ENCODE measurements at regions not wholly inside any gene's neighbourhood (a gene's known extent, or its start where the extent isn't known, plus 50 kb on each side); places are given as distances from the start of the nearest gene placed in this dataset.
"Not testable (repeated sequence)": the region's sequence is repeated elsewhere in the genome, so short reads cannot be mapped to it uniquely, and the experiment has no call there.

DNA sequence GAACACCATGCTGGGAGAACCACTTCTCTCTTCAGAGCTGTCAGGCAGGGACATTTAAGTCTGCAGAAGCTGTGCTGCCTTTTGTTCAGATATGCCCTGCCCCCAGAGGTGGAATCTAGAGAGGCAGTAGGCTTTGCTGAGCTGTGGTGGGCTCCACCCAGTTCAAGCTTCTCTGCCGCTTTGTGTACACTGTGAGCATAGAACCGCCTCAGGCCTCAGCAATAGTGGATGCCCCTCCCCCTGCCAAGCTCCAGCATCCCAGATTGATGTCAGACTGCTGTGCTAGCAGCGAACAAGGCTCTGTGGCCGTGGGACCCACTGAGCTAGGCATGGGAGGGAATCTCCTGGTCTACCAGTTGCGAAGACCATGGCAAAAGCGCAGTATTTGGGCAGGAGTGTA, 121.6 kb downstream of the NFKBIZ start:
- no peak overlapping the region for H3K27ac Mint-ChIP-seq
- H3K36me3 Mint-ChIP-seq = peaks cover 3% of the 10 kb centered on the region
- H3K4me3 Mint-ChIP-seq = no peak overlapping the region
- H3K27me3 Mint-ChIP-seq = no peaks in the 10 kb centered on the region
- H3K4me1 Mint-ChIP-seq (ENCODE audit: low read depth) = peaks cover 12% of the 10 kb centered on the region
- H3K9me3 Mint-ChIP-seq (ENCODE audit: low read depth) = peaks cover 4% of the 10 kb centered on the region

DNA sequence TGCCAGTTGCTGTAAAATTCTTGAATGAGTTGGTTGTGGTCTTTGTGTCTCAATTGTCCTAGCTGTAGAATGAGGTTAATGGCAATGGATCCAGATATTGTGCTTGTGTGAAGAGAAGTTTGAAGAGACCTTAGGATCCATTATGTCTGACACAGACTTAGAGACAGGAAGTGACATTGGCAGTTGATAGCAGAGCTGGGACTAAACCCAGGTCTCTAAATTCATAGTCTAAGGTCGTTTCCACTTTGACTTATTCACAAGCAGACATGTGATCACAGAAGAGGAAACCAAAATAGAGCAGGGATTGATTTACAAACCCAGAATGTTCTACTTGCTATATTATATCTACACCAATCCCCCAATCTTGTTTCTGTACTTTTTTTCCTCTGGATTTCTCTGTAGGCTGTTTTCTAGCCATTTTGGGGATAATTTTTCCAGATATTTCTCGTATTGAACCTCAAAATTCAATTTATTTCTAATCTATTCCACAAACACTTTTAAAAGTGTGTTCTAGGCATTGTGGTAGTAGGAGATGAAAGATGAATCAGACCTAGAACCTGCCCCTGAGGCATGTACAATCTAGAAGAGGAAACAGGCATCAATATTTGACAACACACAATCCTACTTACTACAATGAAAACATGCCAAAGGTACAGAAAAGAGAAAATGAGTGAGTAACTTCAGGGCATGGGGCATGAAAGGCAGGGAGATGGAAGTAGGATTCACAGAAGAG, 123.3 kb downstream of the NFKBIZ start:
- Mint-ChIP-seq H3K9me3 (ENCODE audit: low read depth) (peaks cover 4% of the 10 kb centered on the region), H3K27me3 (no peaks in the 10 kb centered on the region), H3K27ac (no peak overlapping the region), H3K4me1 (ENCODE audit: low read depth) (peaks cover 12% of the 10 kb centered on the region), H3K36me3 (peaks cover 3% of the 10 kb centered on the region), H3K4me3 (no peak overlapping the region)

DNA sequence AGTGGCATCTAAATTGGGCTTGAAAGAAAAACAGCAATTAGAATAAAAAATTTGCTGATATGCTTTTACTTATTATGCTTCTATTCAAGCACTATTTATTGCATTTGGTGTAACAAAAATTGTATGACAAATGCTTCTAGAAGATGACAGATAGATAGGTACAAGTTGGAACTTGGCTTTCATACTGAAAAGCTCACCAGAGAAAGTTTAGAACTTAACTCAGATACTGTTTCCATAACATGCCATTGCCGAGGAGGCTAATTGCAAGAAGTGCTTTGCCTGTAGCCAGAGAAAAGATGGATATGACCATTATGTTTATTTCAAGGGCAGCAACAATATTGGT, 123.8 kb downstream of the NFKBIZ start:
- no peaks in the 10 kb centered on the region for H3K27me3 Mint-ChIP-seq
- H3K4me1 Mint-ChIP-seq (ENCODE audit: low read depth) = peaks cover 12% of the 10 kb centered on the region
- peaks cover 4% of the 10 kb centered on the region for H3K9me3 Mint-ChIP-seq (ENCODE audit: low read depth)
- H3K27ac Mint-ChIP-seq = no peak overlapping the region
- H3K4me3 Mint-ChIP-seq = no peak overlapping the region
- peaks cover 3% of the 10 kb centered on the region for H3K36me3 Mint-ChIP-seq

DNA sequence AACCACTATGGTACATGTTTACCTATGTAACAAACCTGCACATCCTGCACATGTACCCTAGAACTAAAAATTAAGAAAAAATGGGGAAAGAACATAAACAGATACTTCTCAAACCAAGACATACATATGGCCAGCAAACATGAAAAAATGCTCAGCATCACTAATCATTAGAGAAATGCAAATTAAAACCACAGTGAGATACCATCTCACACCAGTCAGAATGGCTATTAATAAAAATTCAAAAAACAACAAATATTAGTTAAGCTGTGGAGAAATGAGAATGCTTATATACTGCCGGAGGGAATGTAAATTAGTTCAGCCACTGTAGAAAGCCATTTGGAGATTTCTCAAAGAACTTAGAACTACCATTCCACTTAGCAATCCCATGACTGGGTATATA, 126.1 kb downstream of the NFKBIZ start:
- not testable (repeated sequence) for H3K27ac Mint-ChIP-seq; H3K9me3 Mint-ChIP-seq (ENCODE audit: low read depth); H3K4me3 Mint-ChIP-seq; H3K27me3 Mint-ChIP-seq; H3K36me3 Mint-ChIP-seq
- H3K4me1 Mint-ChIP-seq (ENCODE audit: low read depth) = peaks cover 12% of the 10 kb centered on the region

DNA sequence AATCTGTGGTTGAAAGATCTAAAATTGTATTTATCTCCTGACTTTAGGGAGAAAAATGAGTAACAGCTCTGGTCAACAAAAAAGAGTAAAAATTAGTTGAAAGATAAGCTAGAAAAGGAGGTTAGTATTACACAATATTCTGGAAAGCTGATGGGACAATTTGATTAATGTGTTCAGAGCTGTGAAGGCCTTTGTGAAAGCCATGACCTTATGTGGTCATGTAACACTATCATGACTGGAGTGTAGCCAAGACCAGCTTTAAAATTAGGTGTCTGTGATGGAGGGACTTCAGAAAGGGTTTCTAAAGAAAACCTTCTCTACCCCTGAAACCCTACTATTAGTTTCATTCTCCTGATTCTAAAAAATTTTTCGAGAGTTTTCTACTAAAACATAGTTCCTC, 127.2 kb downstream of the NFKBIZ start:
- Mint-ChIP-seq H3K9me3 (ENCODE audit: low read depth) (no peaks in the 10 kb centered on the region), H3K4me1 (ENCODE audit: low read depth) (peaks cover 12% of the 10 kb centered on the region), H3K36me3 (peaks cover 3% of the 10 kb centered on the region), H3K27ac (no peak overlapping the region), H3K27me3 (no peaks in the 10 kb centered on the region), H3K4me3 (no peak overlapping the region)

DNA sequence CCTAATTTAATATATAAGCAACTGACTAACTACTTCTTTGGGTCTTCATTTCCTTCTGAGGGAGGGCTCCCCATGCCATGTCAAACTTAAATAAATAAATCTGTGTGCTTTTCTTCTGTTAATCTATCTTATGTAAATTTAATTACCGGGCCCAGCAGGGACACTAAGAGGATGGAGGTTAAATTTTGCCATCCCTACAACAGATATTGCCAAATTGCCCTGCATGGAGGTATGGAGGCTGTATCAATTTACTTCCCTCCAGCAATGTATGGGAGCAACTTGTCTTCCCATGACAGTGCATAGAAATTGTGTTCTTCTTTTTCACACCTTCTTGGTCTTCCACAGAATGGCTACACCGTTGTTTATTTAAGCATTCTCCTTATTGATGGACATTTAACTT, 129.0 kb downstream of the NFKBIZ start:
- no peaks in the 10 kb centered on the region for H3K9me3 Mint-ChIP-seq (ENCODE audit: low read depth)
- peaks cover 5% of the 10 kb centered on the region for H3K36me3 Mint-ChIP-seq
- peaks cover 1% of the 10 kb centered on the region for H3K27me3 Mint-ChIP-seq
- no peak overlapping the region for H3K4me3 Mint-ChIP-seq
- H3K4me1 Mint-ChIP-seq (ENCODE audit: low read depth) = peaks cover 2% of the 10 kb centered on the region
- H3K27ac Mint-ChIP-seq = no peak overlapping the region

DNA sequence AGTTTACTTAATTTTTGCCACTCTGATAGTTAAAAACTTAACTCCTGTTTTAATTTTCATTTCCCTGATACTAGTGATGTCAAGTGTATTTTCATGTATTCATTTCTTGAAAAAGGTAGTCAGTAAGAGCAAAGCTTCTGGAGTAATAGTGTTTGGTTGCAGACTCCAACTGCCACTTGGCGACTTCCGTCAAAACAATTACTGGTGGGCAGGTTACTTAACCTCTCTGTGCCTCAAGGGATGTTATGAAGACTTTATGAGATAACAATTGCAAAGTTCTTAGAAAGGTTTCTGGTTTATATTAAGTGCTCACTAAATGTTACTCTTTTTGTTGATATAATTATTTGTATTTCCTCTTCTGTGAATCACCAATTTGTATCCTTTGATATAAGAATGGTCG, 129.7 kb downstream of the NFKBIZ start:
- Mint-ChIP-seq H3K27me3 (peaks cover 1% of the 10 kb centered on the region), H3K36me3 (peaks cover 5% of the 10 kb centered on the region), H3K4me3 (no peak overlapping the region), H3K4me1 (ENCODE audit: low read depth) (peaks cover 2% of the 10 kb centered on the region), H3K9me3 (ENCODE audit: low read depth) (no peaks in the 10 kb centered on the region), H3K27ac (no peak overlapping the region)

DNA sequence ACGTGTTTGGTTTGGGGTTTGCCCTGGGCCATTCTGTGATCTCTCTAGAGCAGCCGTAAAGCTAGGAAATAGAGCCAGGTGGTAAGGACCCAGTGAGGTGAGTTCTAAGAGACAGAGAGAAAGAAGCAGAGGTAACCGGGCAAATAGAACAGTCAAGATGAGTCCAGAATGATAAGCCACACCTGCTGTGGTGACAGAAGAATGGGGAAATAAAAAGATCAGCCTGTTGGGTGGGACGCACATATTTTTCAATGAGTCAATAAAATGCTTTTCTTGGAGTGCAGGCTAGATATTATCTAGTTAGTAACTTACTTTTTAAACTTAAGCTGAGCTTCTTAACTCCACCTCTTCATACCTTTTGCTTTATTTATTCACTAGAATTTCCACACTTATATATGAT, 135.0 kb downstream of the NFKBIZ start:
- H3K4me3 Mint-ChIP-seq = no peak overlapping the region
- H3K27me3 Mint-ChIP-seq = peaks cover 1% of the 10 kb centered on the region
- H3K36me3 Mint-ChIP-seq = peaks cover 5% of the 10 kb centered on the region
- no peaks in the 10 kb centered on the region for H3K9me3 Mint-ChIP-seq (ENCODE audit: low read depth)
- peaks cover 10% of the 10 kb centered on the region for H3K4me1 Mint-ChIP-seq (ENCODE audit: low read depth)
- H3K27ac Mint-ChIP-seq = no peak overlapping the region

DNA sequence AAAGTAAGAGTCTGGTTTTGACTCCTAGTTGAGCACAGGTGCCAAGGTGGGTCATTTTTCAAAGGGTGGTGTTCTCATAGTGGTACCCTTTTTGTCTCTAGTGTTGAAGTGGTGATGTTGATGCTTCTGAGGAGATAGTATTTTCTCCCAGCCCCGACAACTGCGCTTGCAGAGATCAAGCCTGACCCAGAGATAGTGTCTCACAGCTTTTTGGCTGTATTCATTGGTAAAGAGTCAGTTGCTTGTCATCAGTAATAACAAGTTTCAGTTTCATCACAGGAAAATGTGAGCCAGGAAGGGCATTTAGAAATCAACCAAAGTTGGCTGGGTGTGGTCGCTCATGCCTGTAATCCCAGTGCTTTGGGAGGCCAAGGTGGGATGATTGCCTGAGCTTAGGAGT, 139.3 kb downstream of the NFKBIZ start:
- no peak overlapping the region for H3K27ac Mint-ChIP-seq
- no peaks in the 10 kb centered on the region for H3K27me3 Mint-ChIP-seq
- peaks cover 13% of the 10 kb centered on the region for H3K4me1 Mint-ChIP-seq (ENCODE audit: low read depth)
- H3K36me3 Mint-ChIP-seq = peaks cover 2% of the 10 kb centered on the region
- H3K9me3 Mint-ChIP-seq (ENCODE audit: low read depth) = no peaks in the 10 kb centered on the region
- no peak overlapping the region for H3K4me3 Mint-ChIP-seq

DNA sequence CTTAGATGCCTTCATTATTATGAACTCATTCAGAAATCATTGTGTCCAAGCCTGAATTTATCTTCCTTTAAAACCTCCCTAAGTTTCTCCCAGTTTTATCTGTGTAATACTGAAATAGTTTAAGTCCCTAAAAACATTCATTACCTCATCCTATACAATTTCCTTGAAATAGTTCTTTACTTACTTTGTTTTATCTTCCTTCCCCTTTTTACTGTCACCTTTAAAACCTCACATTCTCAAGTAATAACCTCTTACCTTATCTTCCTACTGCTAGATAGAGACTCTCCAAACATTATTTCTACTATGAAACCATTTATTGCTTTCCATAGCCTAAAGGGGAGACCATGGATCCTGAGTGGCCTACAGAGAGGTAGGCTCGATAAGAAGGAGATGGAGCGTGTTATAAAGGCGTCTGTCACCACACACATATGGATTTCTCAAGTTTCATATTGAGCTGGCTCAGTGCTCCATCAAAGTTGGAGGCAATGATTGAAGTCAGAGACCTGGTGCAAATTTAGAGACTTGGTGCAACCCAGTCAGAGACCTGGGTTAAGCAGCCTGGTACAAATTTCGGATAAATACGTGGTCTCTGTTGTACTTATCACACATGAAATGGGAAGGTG, 140.4 kb downstream of the NFKBIZ start:
- peaks cover 2% of the 10 kb centered on the region for H3K36me3 Mint-ChIP-seq
- H3K9me3 Mint-ChIP-seq (ENCODE audit: low read depth) = no peaks in the 10 kb centered on the region
- H3K27me3 Mint-ChIP-seq = no peaks in the 10 kb centered on the region
- H3K4me1 Mint-ChIP-seq (ENCODE audit: low read depth) = peaks cover 13% of the 10 kb centered on the region
- H3K4me3 Mint-ChIP-seq = no peak overlapping the region
- H3K27ac Mint-ChIP-seq = no peak overlapping the region

DNA sequence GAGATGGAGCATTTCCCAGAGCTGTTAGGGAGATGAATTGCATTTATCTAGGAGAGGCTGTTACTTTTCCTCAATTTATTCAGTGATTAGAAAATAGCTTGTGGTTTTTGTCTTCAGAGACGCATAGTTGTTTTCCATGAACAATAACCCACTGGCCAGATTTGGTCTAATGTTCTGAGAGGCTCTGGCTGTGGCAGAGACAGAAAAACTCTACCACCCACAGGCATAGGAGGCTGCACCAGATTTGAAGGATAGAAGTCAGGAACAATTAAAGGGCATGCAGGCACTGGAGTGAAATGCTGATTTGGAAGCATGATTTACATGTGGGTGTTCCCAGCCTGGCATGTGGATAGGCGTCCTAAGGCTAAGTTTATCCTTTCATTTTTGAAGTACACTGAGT, 143.5 kb downstream of the NFKBIZ start:
- no peak overlapping the region for H3K27ac Mint-ChIP-seq

DNA sequence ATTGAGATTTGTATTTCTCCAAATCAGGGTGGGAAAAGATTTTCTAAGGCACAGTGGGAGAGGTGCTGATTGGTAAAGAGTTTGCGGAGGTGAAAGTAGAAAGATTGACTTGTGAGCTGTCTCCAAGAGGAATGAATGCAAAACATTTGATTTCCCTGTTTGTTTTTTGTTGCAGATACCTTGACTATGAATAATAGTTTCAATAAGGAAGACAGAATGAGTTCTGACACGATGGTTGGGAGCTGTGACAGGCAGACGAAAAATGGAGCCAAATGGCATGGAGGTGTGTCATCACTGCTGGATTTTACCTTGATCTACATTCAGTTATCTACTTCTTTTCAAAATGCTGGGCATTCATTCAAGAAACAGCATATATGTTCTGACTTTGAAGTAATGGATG, 145.1 kb downstream of the NFKBIZ start:
- peaks cover 20% of the 10 kb centered on the region for H3K4me1 Mint-ChIP-seq (ENCODE audit: low read depth)
- H3K4me3 Mint-ChIP-seq = no peak overlapping the region
- H3K36me3 Mint-ChIP-seq = peaks cover 7% of the 10 kb centered on the region
- no peaks in the 10 kb centered on the region for H3K27me3 Mint-ChIP-seq
- H3K27ac Mint-ChIP-seq = no peak overlapping the region
- H3K9me3 Mint-ChIP-seq (ENCODE audit: low read depth) = no peaks in the 10 kb centered on the region

More for the DNA sequence above, 143.5 kb downstream of the NFKBIZ start:
- Mint-ChIP-seq H3K4me1 (ENCODE audit: low read depth) (peaks cover 27% of the 10 kb centered on the region), H3K9me3 (ENCODE audit: low read depth) (no peaks in the 10 kb centered on the region), H3K4me3 (no peak overlapping the region), H3K36me3 (peaks cover 4% of the 10 kb centered on the region), H3K27me3 (no peaks in the 10 kb centered on the region)

DNA sequence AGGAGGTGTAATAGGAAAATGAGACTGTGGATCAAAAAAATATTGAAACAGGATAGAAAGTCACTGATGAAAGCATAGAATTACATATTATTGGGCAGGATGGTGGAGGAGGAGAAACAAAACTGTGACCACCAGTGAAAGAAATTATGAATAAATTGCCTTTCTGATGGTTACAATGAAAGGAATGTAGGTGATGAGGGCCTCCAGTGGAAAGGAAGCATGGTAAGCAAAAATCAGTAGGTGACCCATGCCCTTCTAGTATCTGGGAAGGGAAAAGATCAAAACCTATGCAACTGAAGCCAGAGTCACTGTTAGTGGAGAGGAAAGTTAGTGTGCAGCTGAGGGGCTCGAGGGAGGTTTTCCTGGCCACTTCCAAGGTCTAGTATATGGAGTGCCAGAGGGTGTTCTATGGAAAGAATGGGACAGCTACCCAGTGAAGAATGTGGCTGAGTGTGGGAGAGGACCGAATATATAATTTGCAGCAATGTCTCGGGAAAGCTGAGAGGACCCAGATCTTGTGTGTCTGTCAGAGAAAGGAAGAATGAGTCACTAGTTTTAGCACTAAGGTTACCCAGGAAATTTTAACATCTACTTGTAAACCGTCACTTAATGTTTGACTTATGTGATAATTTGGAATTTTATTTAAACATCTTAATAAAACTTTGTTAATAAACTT, 146.2 kb downstream of the NFKBIZ start:
- H3K27ac Mint-ChIP-seq = peak overlapping the region; percentile 8
- peak overlapping the region; percentile 1 for H3K4me3 Mint-ChIP-seq
- H3K36me3 Mint-ChIP-seq = peaks cover 9% of the 10 kb centered on the region
- no peaks in the 10 kb centered on the region for H3K9me3 Mint-ChIP-seq (ENCODE audit: low read depth)
- H3K27me3 Mint-ChIP-seq = no peaks in the 10 kb centered on the region
- peaks cover 22% of the 10 kb centered on the region for H3K4me1 Mint-ChIP-seq (ENCODE audit: low read depth)

DNA sequence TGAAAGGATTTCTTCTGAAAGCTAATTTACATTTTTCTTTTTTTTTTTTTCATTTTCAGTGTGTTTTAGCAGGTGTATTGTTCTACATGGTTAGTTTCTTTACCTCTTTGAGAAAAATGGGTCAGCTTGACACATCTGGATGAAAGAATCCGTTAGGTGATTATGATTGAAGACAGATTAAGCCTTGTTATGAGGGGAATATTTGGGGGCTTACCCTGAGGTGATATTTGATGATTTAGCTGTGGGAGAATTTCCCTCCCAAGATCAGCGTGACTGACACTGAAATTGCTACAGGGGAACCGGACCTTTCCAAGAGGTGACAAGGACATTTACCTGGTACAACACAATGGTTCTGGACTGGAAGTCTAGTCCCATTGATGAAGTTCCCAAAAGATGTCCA, 147.5 kb downstream of the NFKBIZ start:
- H3K9me3 Mint-ChIP-seq (ENCODE audit: low read depth) = no peaks in the 10 kb centered on the region
- H3K4me1 Mint-ChIP-seq (ENCODE audit: low read depth) = peaks cover 22% of the 10 kb centered on the region
- no peak overlapping the region for H3K4me3 Mint-ChIP-seq

DNA sequence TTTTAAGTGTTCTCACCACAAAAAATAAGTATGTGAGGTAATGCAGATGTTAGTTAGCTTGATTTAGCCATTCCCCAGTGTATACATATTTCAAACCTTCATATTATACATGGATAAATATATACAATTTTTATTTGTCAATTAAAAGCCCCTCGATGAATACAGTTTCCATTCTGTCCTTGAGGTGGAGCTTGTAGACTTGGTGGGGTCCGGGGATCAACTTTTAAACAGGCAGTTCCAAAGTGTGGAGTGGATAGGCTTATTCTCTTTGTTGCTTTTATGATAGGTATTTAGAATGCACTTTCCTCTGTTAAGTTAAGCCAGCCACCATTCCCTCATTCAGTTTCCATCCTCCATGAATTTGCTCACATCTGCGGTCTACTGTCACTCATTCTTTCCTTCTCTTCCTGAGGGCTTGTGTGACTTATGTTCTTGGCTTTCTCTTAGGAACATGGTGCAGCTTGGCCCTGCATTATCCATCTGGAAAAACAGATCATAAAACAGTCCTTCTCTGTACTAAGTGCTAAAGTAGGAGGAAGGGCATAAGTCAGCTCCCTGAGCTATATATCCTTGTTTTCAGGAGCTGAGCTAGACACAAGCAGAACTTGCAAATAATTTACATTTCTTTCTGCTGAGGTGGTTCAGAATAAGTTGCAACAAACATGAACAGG, 149.1 kb downstream of the NFKBIZ start:
- peaks cover 22% of the 10 kb centered on the region for H3K4me1 Mint-ChIP-seq (ENCODE audit: low read depth)
- no peak overlapping the region for H3K27ac Mint-ChIP-seq
- no peaks in the 10 kb centered on the region for H3K9me3 Mint-ChIP-seq (ENCODE audit: low read depth)

More for the DNA sequence above, 147.5 kb downstream of the NFKBIZ start:
- Mint-ChIP-seq H3K27me3 (no peaks in the 10 kb centered on the region), H3K27ac (no peak overlapping the region), H3K36me3 (peaks cover 9% of the 10 kb centered on the region)

More for the DNA sequence above, 149.1 kb downstream of the NFKBIZ start:
- Mint-ChIP-seq H3K36me3 (peaks cover 9% of the 10 kb centered on the region), H3K4me3 (no peak overlapping the region), H3K27me3 (no peaks in the 10 kb centered on the region)
